HEK293 (cell line): ENCODE measurements at regions not wholly inside any gene's neighbourhood (a gene's known extent, or its start where the extent isn't known, plus 50 kb on each side); places are given as distances from the start of the nearest gene placed in this dataset.

ENCODE experiments used
- CTCF ChIP-seq: fragments of 450-650 bp; formaldehyde crosslinking; IDR thresholded peaks from 2 replicates; pipeline ENCODE4 v1.5.1; 2016; ENCODE audit warnings: missing biosample characterization, missing genetic modification characterization
- SETDB1 ChIP-seq: IDR thresholded peaks from one replicate; pipeline ENCODE4 v1.6.1; 2017; ENCODE audit warnings: mild to moderate bottlenecking, low read length, moderate library complexity, mixed read lengths; ENCODE audit not compliant: insufficient read length
- TCF7L2 ChIP-seq: IDR thresholded peaks from 2 replicates; pipeline ENCODE4 v1.6.1; 2011; ENCODE audit warnings: low read depth, mild to moderate bottlenecking, inconsistent platforms, low read length, moderate library complexity, borderline replicate concordance
- YY1 ChIP-seq: fragments of 450-650 bp; formaldehyde crosslinking; IDR thresholded peaks from 2 replicates; pipeline ENCODE4 v1.5.1; 2018; ENCODE audit warnings: missing biosample characterization, missing genetic modification characterization
- ZBTB1 ChIP-seq: fragments of 450-650 bp; formaldehyde crosslinking; IDR thresholded peaks from 2 replicates; pipeline ENCODE4 v1.5.1; 2016; ENCODE audit warnings: missing biosample characterization, missing genetic modification characterization
- ZBTB17 ChIP-seq: fragments of 450-650 bp; formaldehyde crosslinking; IDR thresholded peaks from 2 replicates; pipeline ENCODE4 v1.5.1; 2016; ENCODE audit warnings: missing biosample characterization, missing genetic modification characterization
- ZFP41 ChIP-seq: fragments of 450-650 bp; formaldehyde crosslinking; IDR thresholded peaks from 2 replicates; pipeline ENCODE4 v1.5.1; 2016; ENCODE audit warnings: missing biosample characterization, missing genetic modification characterization, borderline replicate concordance
- ZNF239 ChIP-seq: fragments of 450-650 bp; formaldehyde crosslinking; IDR thresholded peaks from 2 replicates; pipeline ENCODE4 v1.5.1; 2016; ENCODE audit warnings: missing biosample characterization, missing genetic modification characterization
- ZNF274 ChIP-seq, 2 experiments: fragments of 200-500 bp in 1 of 2; fragments of 450-650 bp in 1 of 2; sonication (Bioruptor generic) in 1 of 2; formaldehyde crosslinking in 1 of 2; IDR thresholded peaks; 2 replicates each; pipeline versions ENCODE4 v1.5.1 to v1.6.1; 2014 to 2016; ENCODE audit warnings: borderline replicate concordance in 1 of 2, inconsistent platforms in 1 of 2, low read length in 1 of 2, missing biosample characterization in 1 of 2, missing genetic modification characterization in 1 of 2
- TF ChIP-seq, protein P1 (sequence below): IDR thresholded peaks from 2 replicates; pipeline ENCODE4 v1.6.1; 2011; ENCODE audit warnings: mild to moderate bottlenecking, low read depth, low read length, borderline replicate concordance
- TF ChIP-seq, protein P2 (sequence below): fragments of 450-650 bp; formaldehyde crosslinking; IDR thresholded peaks from 2 replicates; pipeline ENCODE4 v1.5.1; 2016; ENCODE audit warnings: missing biosample characterization, missing genetic modification characterization
- TF ChIP-seq, protein P3 (sequence below): fragments of 450-650 bp; formaldehyde crosslinking; IDR thresholded peaks from 2 replicates; pipeline ENCODE4 v1.5.1; 2016; ENCODE audit warnings: missing biosample characterization, missing genetic modification characterization

DNA sequence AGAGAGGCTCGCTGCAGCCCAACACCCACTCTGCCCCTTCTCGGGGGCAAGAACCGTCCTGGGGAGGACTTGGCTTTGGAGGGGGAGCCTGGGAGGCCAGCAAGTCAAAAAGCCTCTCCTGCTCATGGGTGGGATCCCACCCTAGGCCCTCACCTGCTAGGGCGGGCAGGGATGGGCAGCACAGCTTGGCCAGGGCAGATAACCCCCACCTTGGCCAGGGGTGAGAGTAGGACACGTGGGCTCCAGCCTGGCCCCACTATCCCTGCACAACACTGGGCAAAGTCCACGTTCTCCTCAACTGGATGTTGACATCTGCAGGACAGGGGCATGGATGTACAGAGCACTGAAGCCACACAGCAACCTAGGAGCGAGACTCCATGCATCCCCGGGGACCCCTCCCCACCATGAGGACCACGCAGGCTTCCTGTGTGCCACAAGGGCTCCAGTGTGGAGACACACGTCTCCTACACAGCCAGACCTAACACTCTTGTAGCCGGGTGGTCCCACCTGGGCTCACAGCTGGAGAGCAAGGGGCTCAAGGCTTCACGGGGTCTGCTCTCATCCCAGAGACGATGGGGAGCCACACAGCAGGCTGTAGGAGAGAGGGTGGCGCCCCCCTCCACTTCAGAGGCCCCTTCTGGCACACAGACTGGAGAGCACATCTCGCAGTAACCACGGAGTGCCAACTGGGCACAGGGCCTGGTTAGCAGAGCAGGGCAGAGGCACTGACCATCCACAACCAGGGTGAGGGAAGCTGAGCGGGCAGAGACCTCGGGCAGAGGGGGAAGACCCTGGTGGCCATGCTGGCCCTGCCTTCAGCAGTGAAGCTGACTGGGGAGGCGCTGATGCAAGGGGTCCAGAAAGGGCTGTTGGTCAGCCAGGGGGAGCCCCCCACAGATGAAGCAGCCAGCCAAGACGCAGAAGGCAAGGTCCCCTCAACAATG is 171.1 kb downstream of the CRYBB2 start:
- TF ChIP-seq, protein P1, sequence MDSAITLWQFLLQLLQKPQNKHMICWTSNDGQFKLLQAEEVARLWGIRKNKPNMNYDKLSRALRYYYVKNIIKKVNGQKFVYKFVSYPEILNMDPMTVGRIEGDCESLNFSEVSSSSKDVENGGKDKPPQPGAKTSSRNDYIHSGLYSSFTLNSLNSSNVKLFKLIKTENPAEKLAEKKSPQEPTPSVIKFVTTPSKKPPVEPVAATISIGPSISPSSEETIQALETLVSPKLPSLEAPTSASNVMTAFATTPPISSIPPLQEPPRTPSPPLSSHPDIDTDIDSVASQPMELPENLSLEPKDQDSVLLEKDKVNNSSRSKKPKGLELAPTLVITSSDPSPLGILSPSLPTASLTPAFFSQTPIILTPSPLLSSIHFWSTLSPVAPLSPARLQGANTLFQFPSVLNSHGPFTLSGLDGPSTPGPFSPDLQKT = no peak
- TF ChIP-seq CTCF (tag by site-specific recombination) (no peak), ZNF239 (tag by site-specific recombination) (no peak), YY1 (tag by site-specific recombination) (no peak), ZFP41 (tag by site-specific recombination) (no peak), ZBTB1 (tag by site-specific recombination) (no peak), SETDB1 (no peak), ZNF274 (IDR thresholded peaks at IDR 0.05; ENCODE audit: low read length) (no peak), ZNF274 (tag by site-specific recombination; IDR thresholded peaks at IDR 0.05; ENCODE audit: borderline replicate concordance) (no peak), TCF7L2 (no peak), ZBTB17 (tag by site-specific recombination) (no peak)
- TF ChIP-seq, protein P2, sequence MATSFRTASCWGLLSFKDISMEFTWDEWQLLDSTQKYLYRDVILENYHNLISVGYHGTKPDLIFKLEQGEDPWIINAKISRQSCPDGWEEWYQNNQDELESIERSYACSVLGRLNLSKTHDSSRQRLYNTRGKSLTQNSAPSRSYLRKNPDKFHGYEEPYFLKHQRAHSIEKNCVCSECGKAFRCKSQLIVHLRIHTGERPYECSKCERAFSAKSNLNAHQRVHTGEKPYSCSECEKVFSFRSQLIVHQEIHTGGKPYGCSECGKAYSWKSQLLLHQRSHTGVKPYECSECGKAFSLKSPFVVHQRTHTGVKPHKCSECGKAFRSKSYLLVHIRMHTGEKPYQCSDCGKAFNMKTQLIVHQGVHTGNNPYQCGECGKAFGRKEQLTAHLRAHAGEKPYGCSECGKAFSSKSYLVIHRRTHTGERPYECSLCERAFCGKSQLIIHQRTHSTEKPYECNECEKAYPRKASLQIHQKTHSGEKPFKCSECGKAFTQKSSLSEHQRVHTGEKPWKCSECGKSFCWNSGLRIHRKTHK (tag by site-specific recombination) = no peak
- TF ChIP-seq, protein P3, sequence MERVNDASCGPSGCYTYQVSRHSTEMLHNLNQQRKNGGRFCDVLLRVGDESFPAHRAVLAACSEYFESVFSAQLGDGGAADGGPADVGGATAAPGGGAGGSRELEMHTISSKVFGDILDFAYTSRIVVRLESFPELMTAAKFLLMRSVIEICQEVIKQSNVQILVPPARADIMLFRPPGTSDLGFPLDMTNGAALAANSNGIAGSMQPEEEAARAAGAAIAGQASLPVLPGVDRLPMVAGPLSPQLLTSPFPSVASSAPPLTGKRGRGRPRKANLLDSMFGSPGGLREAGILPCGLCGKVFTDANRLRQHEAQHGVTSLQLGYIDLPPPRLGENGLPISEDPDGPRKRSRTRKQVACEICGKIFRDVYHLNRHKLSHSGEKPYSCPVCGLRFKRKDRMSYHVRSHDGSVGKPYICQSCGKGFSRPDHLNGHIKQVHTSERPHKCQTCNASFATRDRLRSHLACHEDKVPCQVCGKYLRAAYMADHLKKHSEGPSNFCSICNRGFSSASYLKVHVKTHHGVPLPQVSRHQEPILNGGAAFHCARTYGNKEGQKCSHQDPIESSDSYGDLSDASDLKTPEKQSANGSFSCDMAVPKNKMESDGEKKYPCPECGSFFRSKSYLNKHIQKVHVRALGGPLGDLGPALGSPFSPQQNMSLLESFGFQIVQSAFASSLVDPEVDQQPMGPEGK (tag by site-specific recombination) = no peak
